Fibroblast of the conjunctiva (primary cell): ENCODE measurements at regions not wholly inside any gene's neighbourhood (a gene's known extent, or its start where the extent isn't known, plus 50 kb on each side); places are given as distances from the start of the nearest gene placed in this dataset.

Source experiments
- DNase-seq: peaks from one replicate; pipeline ENCODE4 v3.0.0-alpha.2; 2010; ENCODE audit warnings: low read depth

- DNase-seq: no peak
Observed at GRCh38 chr2:67838205-67838604, 224.6 kb downstream of the C1D start.

- DNase-seq: no peak
Observed at GRCh38 chr2:67839242-67839641, 223.6 kb downstream of the C1D start.

GRCh38 chr2:67839668-67840067 is 223.1 kb downstream of the C1D start:
- no peak for DNase-seq

- peak; percentile 65 for DNase-seq
Observed at GRCh38 chr2:67840460-67841068, 222.2 kb downstream of the C1D start.

GRCh38 chr2:67841711-67842110 is 221.1 kb downstream of the C1D start:
- no peak for DNase-seq

GRCh38 chr2:67842375-67842959 is 220.3 kb downstream of the C1D start:
- no peak for DNase-seq

- no peak for DNase-seq
Observed at GRCh38 chr2:67844024-67844540, 218.7 kb downstream of the C1D start.

- no peak for DNase-seq
Observed at GRCh38 chr2:67845621-67846369, 217.0 kb downstream of the C1D start.

GRCh38 chr2:67846370-67847070 is 216.3 kb downstream of the C1D start:
- peak; percentile 83 for DNase-seq

- DNase-seq: no peak
Observed at GRCh38 chr2:67848551-67849285, 214.1 kb downstream of the C1D start.

GRCh38 chr2:67851016-67851415 is 211.8 kb downstream of the C1D start:
- DNase-seq: no peak

GRCh38 chr2:67851956-67852824 is 210.6 kb downstream of the C1D start:
- DNase-seq: no peak

- DNase-seq: no peak
Observed at GRCh38 chr2:67854103-67854743, 208.6 kb downstream of the C1D start.

GRCh38 chr2:67854798-67855197 is 208.0 kb downstream of the C1D start:
- DNase-seq: no peak

- DNase-seq: no peak
Observed at GRCh38 chr2:67856866-67857265, 205.9 kb downstream of the C1D start.

GRCh38 chr2:67857836-67858235 is 205.0 kb downstream of the C1D start:
- DNase-seq: no peak

GRCh38 chr2:67858886-67859285 is 203.9 kb downstream of the C1D start:
- DNase-seq: no peak

GRCh38 chr2:67865917-67866316 is 196.9 kb downstream of the C1D start:
- no peak for DNase-seq

GRCh38 chr2:67867735-67868134 is 195.1 kb downstream of the C1D start:
- DNase-seq: no peak

- no peak for DNase-seq
Observed at GRCh38 chr2:67871686-67872412, 191.0 kb downstream of the C1D start.
